Smooth muscle cell (in vitro differentiated cells): ENCODE measurements at regions not wholly inside any gene's neighbourhood (a gene's known extent, or its start where the extent isn't known, plus 50 kb on each side); places are given as distances from the start of the nearest gene placed in this dataset.

Experiments
- DNase-seq: peaks from one replicate; lab custom pipeline; 2025; ENCODE audit not compliant: unreplicated experiment; lab: John Stamatoyannopoulos, UW
- H2AFZ ChIP-seq: fragments of 200-600 bp; sonication (generic); 2 replicates; pipeline ENCODE4 v1.6.0; 2016; ENCODE audit warnings: antibody characterized with exemption, low read depth, mild to moderate bottlenecking
- H3F3A ChIP-seq: fragments of 200-600 bp; sonication (generic); 2 replicates; pipeline ENCODE4 v1.6.0; 2017; ENCODE audit warnings: antibody characterized with exemption, low read depth
- H3K27ac ChIP-seq: fragments of 200-600 bp; sonication (generic); 2 replicates; pipeline ENCODE4 v1.5.1; 2016; ENCODE audit warnings: low read depth, mild to moderate bottlenecking
- H3K27me3 ChIP-seq: fragments of 200-600 bp; sonication (generic); 2 replicates; pipeline ENCODE4 v1.6.1; 2016; ENCODE audit warnings: low read depth, mild to moderate bottlenecking
- H3K36me3 ChIP-seq: fragments of 200-600 bp; sonication (generic); 2 replicates; pipeline ENCODE4 v1.5.1; 2016; ENCODE audit warnings: low read depth
- H3K4me1 ChIP-seq: fragments of 200-600 bp; sonication (generic); 2 replicates; pipeline ENCODE4 v1.5.1; 2016; ENCODE audit warnings: low read depth
- H3K4me2 ChIP-seq: fragments of 200-600 bp; sonication (generic); 2 replicates; pipeline ENCODE4 v1.6.0; 2016; ENCODE audit warnings: mild to moderate bottlenecking
- H3K4me3 ChIP-seq: fragments of 200-600 bp; sonication (generic); 2 replicates; pipeline ENCODE4 v1.5.1; 2016; ENCODE audit warnings: mild to moderate bottlenecking
- H3K79me2 ChIP-seq: fragments of 200-600 bp; sonication (generic); 2 replicates; pipeline ENCODE4 v1.6.0; 2016; ENCODE audit warnings: low read depth, mild to moderate bottlenecking
- H3K9ac ChIP-seq: fragments of 200-600 bp; sonication (generic); 2 replicates; pipeline ENCODE4 v1.6.0; 2016; ENCODE audit warnings: low read depth
- H3K9me3 ChIP-seq: fragments of 200-600 bp; sonication (generic); replicated peaks from 2 replicates; pipeline ENCODE4 v1.5.1; 2016; ENCODE audit warnings: low read depth
- H4K20me1 ChIP-seq: fragments of 200-600 bp; sonication (generic); 2 replicates; pipeline ENCODE4 v1.6.0; 2016; ENCODE audit warnings: low read depth
- CTCF ChIP-seq: fragments of 200-600 bp; sonication (generic); IDR thresholded peaks from 2 replicates; pipeline ENCODE4 v1.5.1; 2017; ENCODE audit warnings: borderline replicate concordance, mild to moderate bottlenecking, antibody characterized with exemption; ENCODE audit not compliant: insufficient read depth, poor library complexity, severe bottlenecking
- WGBS: methylation state at CpG from one replicate; pipeline ENCODE4 v1.1.7; 2016; ENCODE audit warnings: low lambda C conversion rate; 5-methylcytosine and 5-hydroxymethylcytosine counted together

DNA sequence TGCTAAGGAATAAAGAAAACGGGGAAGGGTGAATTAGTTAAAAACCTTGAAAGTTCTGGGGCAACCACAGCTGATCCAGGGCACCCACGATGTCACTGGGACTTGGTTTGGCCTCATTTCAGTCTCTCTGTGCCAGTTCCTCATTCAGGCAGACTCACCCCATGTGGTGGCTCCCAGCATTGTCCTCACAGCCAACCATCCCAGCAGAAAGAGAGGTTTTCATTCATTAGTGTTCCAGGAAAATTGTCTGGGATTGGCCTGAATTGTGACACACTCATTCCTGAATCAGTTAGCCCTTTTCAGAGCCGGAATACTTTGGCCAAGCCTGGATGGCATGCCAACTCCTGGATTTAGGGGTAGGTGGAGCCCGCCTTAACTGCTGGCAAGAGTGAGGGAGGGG is 367.7 kb downstream of the PRDM2 start:
- 71% methylated on average over 4 of the region's 4 CpGs for WGBS
- no peaks in the 10 kb centered on the region for H3K36me3 ChIP-seq
- no peak for DNase-seq
- no peak overlapping the region for H3K4me3 ChIP-seq
- no peaks in the 10 kb centered on the region for H3K9me3 ChIP-seq
- no peak overlapping the region for H3K9ac ChIP-seq
- H4K20me1 ChIP-seq, result no peaks in the 10 kb centered on the region
- H3K79me2 ChIP-seq, result no peaks in the 10 kb centered on the region
- no peaks in the 10 kb centered on the region for H3K4me1 ChIP-seq
- no peak for TF ChIP-seq CTCF
- H3K27ac ChIP-seq, result no peak overlapping the region
- H2AFZ ChIP-seq, result no peak overlapping the region
- no peaks in the 10 kb centered on the region for H3F3A ChIP-seq
- no peak overlapping the region for H3K4me2 ChIP-seq
- peaks cover 13% of the 10 kb centered on the region for H3K27me3 ChIP-seq

- H4K20me1 ChIP-seq, result no peaks in the 10 kb centered on the region
- H3K4me1 ChIP-seq, result no peaks in the 10 kb centered on the region
- no peaks in the 10 kb centered on the region for H3F3A ChIP-seq
- H3K27ac ChIP-seq, result no peak overlapping the region
- peaks cover 13% of the 10 kb centered on the region for H3K27me3 ChIP-seq
- WGBS, result 88% methylated on average over 3 of the region's 3 CpGs
- TF ChIP-seq CTCF, result no peak
- DNase-seq, result no peak
- H3K36me3 ChIP-seq, result no peaks in the 10 kb centered on the region
- no peak overlapping the region for H3K9ac ChIP-seq
- no peak overlapping the region for H3K4me3 ChIP-seq
- no peaks in the 10 kb centered on the region for H3K9me3 ChIP-seq
- H2AFZ ChIP-seq, result no peak overlapping the region
- H3K4me2 ChIP-seq, result no peak overlapping the region
- H3K79me2 ChIP-seq, result no peaks in the 10 kb centered on the region
These were observed 371.6 kb downstream of the PRDM2 start for GRCh38 chr1:14071581-14071980.

DNA sequence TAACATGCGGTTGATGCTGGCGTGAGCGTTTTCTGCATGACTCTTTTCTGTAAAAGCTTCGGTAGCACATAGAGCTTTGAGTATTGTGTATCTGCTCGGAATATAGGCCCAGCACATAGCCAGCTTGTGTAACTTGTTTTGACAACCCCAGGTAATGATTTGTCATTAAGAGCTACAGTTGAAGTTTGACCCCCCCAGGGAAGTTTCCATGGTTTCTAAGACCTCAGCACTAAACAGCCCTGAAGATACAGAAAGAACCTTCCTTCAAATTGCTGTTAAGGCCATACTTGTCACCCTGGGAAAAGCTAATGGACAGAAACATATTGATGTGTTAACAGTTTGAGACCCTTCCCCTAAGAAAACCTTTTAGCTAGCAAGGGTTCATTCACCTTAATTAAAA is 380.7 kb downstream of the PRDM2 start:
- Histone ChIP-seq H3K4me2 (no peak overlapping the region), H4K20me1 (no peaks in the 10 kb centered on the region), H2AFZ (no peak overlapping the region), H3K4me1 (no peaks in the 10 kb centered on the region), H3K9me3 (no peaks in the 10 kb centered on the region), H3K79me2 (no peaks in the 10 kb centered on the region), H3F3A (no peaks in the 10 kb centered on the region), H3K27me3 (no peaks in the 10 kb centered on the region), H3K36me3 (no peaks in the 10 kb centered on the region), H3K9ac (no peak overlapping the region), H3K4me3 (no peak overlapping the region), H3K27ac (no peak overlapping the region)
- no peak for DNase-seq
- TF ChIP-seq CTCF, result no peak
- WGBS, result 91% methylated on average over 5 of the region's 5 CpGs

GRCh38 chr1:14082331-14082730 is 382.3 kb downstream of the PRDM2 start:
- Histone ChIP-seq H3K4me2 (no peak overlapping the region), H3K4me3 (no peak overlapping the region), H3K79me2 (no peaks in the 10 kb centered on the region), H4K20me1 (no peaks in the 10 kb centered on the region), H2AFZ (no peak overlapping the region), H3K27me3 (no peaks in the 10 kb centered on the region), H3K36me3 (no peaks in the 10 kb centered on the region), H3K4me1 (no peaks in the 10 kb centered on the region), H3K9ac (no peak overlapping the region), H3F3A (no peaks in the 10 kb centered on the region), H3K9me3 (no peaks in the 10 kb centered on the region), H3K27ac (no peak overlapping the region)
- no peak for TF ChIP-seq CTCF
- no peak for DNase-seq
- WGBS, result 74% methylated on average over 5 of the region's 5 CpGs
